ENCODE measurements at regions not wholly inside any gene's neighbourhood (a gene's known extent, or its start where the extent isn't known, plus 50 kb on each side); places are given as distances from the start of the nearest gene placed in this dataset.
"Not testable (repeated sequence)": the region's sequence is repeated elsewhere in the genome, so short reads cannot be mapped to it uniquely, and the experiment has no call there.

DNA sequence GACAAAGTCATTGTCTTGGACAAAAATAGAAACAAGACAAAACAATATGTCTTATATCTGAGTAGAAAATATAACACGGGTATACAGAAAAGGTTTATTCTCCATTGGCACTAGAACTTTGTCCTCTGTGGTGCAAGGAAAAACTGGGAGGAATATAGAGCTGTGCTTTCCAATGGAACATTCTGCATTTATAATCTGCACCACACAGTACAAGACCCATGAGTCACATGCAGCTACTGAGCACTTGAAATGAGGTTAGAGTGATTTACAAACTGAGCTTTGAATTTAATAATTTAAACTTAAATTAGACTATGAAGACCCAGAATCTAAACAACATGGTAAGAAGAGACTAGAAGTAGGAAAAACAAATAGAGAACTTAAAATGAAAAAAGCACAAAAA lies 86.1 kb downstream of the RAP2A start:
- no peak for DNase-seq (ENCODE audit: low read depth in 3 of 3)

DNA sequence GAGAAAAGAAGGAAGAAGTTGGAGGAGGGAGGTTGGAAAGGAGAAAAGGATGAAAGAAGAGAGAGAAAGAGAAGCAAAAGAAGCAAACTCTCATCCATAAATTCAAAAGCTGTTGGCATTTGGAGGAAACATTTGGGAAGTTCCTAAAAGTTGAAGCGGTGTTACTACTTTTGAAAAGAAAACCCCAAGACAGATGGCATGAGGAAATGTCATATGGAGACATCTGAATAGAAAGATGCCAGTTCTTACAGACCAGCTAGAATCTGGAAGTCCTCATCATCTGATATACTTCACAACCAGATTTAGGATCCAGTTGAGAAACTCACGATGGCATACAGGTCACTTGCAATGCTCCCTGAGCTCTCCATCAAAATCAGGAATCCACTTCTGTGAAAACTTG lies 86.9 kb downstream of the RAP2A start:
- DNase-seq (ENCODE audit: low read depth in 3 of 3): no peak

DNA sequence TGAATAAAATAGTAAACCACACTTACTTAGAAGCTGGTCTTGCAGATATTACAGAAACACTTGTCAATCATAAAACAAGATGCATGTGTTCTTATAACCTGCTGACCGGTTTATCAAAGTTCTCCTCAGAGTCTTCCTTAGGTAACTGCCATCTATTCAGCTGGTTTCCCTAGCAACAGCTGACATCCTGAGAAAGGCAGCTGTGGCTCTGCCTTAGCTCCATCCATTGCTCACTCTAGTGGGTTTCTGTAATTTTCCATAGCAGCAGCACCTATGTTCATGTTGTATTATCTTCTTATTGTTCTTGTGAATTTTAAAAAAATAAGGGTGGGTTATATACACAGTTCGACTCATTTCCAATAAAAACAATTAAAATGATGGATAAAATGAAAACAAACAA lies 87.8 kb downstream of the RAP2A start:
- no peak for DNase-seq (ENCODE audit: low read depth in 3 of 3)

DNA sequence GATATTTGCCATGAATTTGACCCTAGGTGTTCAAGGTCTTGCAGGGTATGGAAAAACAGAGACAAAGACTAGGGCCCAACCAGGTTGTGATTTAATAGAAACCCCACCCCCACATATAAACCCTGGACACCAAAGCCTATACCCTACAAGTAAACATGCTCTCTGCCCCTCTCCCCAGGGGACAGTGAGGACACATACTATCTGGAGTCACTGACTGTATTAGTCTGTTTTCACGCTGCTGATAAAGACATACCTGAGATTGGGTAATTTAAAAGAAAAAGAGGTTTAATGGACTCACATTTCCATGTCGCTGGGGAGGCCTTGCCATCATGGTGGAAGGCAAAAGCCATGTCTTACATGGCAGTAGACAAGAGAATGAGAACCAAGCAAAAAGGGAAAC lies 88.3 kb downstream of the RAP2A start:
- no peak for DNase-seq (ENCODE audit: low read depth in 3 of 3)

DNA sequence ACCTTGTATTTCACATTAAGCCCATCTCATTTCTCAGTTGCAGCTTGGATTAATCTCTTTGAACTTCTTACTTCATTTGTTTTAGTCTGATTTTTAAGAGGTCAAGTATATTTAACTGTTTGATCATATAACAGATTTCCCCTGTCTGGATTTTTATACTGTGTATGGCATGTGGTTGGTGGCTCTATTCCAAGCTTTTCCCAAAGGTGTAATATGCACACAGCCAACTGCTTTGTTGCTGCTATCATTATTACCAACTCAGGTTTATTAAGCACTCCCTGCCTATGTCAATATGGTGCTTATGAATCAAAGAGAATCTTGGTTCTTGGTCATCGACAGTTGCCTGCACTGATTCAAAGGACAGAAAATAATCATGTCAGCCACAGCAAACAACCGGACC lies 92.6 kb downstream of the RAP2A start:
- DNase-seq (ENCODE audit: low read depth in 3 of 3): no peak

DNA sequence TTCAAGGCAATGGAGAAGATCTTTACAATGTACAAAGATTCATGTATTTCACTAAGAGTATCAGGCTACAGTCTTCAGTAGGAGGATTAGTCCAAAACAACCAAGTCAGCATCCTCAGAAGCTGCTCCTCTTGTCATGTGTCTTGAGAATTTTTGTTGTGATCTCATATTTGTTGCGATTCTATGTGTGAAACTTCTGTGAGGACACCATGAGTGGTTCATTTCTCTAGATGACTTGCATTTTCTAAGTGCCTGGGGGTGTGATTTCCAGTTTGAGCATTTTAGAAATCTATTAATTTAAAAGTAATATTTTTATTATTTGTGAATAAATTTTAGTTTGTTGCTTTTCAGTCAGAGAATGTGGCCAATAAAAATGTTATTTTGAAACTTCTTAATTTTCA lies 94.5 kb downstream of the RAP2A start:
- DNase-seq (ENCODE audit: low read depth in 3 of 3): no peak

DNA sequence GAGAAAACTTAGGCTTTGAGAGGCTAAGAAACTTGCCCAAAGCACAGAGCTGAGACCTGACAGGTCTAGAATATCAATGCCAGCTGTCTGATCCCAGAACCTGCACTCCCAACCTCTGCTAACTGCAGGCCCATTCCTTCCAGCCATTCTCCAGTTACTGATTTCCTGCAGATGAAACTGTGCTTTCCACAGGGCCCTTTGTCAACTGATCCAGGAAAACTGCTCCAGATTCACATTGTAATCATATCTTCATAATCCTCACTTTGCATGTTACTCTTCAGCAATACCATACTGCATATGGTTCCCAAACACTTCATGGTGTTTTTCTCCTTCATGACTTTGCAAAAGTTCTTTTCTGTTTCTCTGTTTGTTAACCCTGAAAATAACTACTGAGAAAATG lies 100.6 kb downstream of the RAP2A start:
- DNase-seq (ENCODE audit: low read depth in 3 of 3): no peak

DNA sequence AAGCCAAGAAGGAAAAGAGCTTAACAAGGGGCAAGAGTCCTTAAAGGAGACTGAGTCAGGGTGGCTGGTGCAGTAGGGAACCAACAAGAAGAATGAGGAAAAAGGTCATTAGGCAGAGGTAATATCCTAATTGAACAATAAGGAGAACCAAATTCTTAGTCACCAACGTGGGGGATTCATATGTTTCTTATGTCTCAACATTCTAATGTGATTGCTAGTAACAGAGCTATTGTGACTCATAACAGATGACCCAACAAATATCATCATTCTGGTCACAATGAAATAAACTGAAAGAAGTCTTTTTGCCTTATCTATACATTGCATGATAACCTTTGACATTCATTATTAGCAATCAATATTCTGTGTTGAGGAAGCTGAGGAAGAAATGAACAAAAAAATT lies 101.6 kb downstream of the RAP2A start:
- no peak for DNase-seq (ENCODE audit: low read depth in 3 of 3)

DNA sequence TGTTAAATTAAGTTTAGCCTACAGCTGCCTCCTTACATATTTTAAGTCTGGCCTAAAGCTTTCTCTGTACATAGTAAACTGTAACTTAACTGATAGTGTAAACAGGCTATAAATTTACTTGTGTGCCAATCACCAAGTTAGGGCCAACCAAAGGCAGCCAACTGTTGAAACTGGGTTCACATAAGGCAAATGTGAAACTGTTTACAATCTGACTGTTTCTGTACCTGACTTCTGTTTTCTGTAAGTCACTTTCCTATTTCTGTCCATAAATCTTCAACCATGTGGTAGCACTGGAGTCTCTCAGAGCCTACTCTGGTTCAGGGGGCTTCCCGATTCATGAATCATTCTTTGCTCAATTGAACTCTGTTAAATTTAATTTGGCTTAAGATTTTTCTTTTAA lies 103.1 kb downstream of the RAP2A start:
- DNase-seq (ENCODE audit: low read depth in 3 of 3): no peak

DNA sequence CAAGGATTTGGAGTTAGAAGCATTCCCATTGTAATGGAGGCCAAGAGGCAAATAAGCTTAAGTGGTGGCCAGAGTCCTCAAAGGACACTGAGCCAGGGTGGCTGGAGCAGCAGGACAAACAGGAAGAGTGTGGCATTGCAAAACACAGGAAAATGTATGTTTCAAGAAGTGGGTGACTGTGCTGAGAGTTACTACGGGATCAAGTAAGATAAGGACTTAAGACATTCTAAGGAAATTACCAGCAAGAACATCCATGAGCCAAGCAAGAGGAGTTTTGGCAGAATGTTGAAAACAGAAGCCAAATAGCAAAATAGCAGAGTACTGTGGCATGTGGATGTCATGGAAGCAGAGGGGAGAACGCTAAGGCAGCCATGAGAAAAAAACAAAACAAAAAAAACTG lies 104.2 kb downstream of the RAP2A start:
- DNase-seq (ENCODE audit: low read depth in 3 of 3): no peak

DNA sequence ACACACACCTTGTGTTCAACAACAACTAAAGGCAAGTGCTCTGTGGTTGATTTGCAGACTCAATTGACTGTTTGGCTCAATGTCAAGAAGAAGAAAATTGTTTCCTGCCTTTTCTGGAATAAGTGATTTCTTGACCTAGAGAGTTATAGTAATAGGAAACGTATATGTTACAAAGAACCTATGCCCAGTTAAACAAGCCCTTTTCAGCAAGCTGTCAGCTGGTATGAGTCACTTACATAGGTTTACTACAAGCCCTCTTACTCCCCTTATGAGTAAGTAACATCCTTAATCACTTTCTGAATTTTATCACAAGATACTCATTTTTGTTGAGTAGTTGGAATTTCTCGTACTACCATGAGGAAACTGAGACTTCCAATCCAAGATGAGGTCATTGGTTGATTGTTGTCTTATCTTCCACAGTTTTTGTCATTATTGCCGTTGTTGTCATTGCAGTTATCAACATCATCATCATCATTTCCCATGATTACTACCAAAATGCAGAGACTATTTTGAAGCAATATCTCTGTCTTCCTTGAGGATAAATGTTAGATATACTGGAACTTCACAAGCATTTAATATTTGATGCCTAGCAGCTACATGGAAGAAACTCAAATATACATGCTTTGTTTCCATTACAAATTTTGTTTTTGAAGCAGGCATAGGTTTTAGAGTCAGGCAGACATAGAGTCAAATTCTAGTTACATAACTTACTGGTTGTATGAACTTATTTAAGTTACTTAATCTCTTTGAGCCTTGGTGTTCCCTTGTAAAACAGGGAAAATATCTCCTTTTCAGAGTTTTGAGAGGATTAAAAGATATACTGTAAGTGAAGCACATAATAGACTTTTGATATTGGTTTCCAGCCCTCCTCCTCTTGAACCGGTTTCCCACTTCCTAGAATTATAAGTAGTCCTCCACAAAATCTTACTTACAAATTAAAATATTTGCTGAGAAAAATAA lies 106.0 kb downstream of the RAP2A start:
- no peak for DNase-seq (ENCODE audit: low read depth in 3 of 3)

DNA sequence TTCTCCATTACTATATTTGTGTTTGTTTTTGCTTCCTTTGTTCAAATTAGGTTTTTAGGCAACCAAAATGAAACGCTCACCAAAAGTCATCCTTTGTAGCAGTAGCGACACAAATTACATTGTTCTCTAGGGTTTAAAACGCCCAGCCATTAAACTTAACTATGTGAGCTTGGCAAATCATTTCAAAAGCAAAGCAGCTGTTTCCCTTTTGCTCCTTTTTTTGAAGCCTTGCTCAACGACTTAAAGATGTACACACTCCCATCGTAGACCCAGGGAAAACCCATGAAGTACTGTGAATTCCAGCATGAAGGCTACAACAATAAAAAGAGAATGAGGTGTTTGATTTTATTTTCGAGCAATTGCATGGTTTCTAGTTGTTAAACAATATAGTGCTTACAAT lies 106.7 kb downstream of the RAP2A start:
- no peak for DNase-seq (ENCODE audit: low read depth in 3 of 3)

DNA sequence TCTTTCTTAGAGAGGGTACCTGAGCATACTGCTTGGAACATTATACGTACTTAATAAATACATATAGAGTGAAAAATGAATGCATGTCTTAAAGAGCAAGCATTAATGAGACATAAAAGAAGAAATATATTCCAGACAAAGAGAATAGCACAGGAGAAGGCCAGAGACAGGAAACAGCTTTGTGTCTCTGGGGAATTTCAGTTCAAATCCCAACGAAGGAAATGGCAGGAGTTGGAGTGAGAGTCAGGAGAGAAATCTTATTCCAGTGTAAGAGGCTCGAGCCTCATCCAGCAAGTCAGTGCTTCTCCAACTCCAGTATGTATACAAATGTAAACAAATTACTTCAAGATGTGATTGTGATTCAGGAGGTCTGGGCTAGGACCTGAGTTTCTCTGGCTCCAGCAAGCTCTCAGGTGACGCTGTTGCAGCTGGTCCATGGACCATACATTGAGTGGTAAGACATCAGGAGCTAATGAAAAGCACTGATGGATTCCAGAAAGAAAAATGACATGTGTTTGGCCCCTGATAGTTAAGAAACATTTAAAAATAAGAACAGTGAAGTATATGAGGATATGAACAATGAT lies 108.2 kb downstream of the RAP2A start:
- no peak for DNase-seq (ENCODE audit: low read depth in 3 of 3)

DNA sequence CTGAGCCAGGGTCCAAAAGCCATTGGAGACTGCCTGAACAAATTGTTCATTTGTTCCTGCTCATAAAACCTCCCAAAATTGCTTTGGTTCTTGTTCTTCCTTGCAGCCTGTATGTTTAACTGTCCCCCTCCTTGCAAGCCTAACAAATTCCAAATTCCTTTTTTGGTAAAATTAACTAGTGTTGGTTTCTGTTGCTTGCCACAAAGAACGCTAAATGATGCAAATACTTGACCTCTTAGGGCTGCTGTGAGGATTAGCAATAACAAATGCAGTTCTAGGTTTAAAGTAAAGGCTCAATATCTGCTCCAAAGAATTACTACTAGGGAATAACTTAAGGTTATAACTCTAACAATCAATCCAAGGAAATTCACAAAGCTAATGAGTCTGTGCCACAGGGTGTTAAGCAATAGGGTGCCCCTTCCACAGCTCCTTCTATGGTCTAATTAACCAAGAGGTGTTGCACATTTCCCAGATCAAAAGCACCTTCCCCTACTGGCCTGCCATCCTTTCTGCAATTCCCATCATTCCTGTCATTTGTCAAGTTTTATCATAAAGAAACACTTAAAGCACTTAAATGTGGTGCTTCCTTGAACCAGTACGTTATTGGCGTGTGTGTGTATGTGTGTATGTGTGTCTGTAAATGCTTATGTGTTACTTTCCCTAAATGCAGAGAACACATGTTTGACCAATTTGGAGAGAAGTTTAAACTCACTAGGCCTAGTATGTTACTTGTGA lies 110.2 kb downstream of the RAP2A start:
- DNase-seq (ENCODE audit: low read depth in 3 of 3): no peak

DNA sequence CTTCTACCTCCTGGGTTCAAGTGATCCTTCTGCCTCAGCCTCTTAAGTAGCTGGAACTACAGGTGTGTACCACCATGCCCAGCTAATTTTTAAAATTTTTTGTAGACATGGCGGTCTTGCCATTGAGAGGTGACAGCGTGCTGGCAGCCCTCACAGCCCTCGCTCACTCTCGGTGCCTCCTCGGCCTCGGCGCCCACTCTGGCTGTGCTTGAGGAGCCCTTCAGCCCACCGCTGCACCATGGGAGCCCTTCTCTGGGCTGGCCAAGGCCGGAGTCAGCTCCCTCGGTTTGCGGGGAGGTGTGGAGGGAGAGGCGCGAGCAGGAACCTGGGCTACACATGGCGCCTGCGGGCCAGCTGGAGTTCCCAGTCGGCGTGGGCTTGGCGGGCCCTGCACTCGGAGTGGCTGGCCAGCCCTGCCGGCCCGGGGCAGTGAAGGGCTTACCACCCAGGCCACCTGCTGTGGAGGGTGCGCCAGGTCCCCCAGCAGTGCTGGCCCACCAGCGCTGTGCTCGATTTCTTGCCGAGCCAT lies 111.1 kb downstream of the RAP2A start:
- DNase-seq (ENCODE audit: low read depth in 3 of 3): not testable (repeated sequence)

DNA sequence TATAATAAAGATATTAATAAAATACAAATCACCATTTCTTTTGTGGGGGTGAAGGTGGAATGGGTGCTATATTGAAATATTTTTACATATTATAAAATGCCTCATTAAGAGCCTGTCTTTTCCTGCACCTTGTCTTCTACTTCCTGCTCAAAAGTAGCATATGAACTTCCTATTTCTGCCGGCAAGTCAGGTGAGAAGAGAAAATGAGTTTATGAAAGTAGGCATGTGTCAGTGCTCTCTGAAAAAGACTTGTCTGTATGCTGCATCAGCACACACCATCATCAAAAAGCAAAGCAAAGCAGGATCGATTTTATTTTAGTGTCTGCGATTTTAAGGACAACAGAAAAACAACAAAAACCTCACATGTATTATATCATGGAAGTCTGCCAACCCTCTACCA lies 114.2 kb downstream of the RAP2A start:
- DNase-seq (ENCODE audit: low read depth in 3 of 3): no peak

DNA sequence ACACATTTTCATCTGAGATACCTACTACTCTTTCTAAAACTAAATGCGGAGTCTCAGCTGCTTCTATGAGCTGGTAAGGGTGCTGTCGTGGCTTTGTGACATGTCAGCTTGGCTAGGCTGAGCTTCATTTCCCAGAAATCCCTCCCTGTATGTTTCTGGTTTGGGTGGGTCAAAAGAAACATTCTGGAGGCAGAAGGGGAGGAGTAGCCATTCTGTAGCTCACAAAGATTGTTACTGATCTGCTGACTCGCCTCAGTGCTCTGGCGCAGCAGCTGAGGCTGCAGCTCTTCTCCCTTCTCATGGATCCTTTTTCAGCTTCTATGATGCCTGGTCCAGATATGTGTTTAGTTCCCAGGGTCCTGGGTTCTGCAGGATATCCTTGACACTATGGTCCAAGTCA lies 114.7 kb downstream of the RAP2A start:
- no peak for DNase-seq (ENCODE audit: low read depth in 3 of 3)

DNA sequence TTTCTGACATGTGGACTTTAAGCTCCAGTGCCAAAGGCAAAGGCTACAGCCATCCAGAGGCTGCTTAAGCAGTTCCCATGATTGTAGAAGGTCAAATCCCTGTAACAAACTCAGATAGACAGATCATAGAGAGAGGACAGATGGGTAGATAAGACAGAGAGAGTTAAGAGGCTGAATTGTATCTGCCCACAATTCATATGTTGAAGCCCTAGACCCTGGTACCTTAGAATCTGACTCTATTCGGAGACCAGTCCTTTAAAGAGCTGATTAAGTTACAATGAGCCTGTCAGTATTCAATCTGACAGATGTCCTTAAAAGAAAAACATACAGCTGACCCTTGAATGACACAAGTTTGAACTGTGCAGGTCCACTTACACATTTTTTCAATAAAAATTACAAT lies 115.2 kb downstream of the RAP2A start:
- DNase-seq (ENCODE audit: low read depth in 3 of 3): no peak

DNA sequence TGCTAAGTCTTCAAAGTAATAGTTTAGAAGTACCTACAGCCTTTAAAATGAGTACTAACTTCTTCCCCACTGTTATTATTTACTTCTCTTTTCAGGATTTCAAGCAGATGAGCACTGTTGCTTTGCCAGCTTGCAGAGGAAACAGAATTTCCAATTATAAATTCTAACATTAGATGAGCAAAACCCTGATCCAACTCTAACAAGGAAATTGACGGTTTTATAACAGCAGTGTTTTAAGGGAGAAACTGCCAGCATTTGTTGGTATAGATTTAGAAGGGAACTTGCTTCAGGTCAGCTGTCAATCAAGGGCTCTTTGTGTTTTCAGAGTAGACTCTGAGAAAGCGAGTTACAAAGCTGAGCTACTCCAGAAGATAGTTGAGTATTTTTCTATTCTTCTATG lies 120.5 kb downstream of the RAP2A start:
- DNase-seq (ENCODE audit: low read depth in 3 of 3): no peak

DNA sequence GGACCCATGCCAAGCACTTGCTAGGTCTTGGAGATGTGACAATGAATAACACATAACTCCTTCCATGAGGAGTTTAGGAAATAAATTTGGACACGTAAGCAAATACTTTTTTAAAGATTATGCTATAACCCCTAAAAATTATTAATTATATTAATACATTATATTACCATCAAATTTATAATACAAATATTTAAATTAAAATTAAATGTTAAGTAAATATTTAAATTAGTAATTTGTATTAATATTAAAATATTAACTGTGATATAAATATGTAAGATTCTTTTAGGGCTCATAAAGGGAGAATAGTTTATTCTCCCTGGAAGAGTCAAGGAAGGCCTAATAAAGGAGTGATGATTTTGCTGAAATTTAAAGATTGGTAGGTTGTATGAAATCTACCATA lies 121.1 kb downstream of the RAP2A start:
- no peak for DNase-seq (ENCODE audit: low read depth in 3 of 3)

DNA sequence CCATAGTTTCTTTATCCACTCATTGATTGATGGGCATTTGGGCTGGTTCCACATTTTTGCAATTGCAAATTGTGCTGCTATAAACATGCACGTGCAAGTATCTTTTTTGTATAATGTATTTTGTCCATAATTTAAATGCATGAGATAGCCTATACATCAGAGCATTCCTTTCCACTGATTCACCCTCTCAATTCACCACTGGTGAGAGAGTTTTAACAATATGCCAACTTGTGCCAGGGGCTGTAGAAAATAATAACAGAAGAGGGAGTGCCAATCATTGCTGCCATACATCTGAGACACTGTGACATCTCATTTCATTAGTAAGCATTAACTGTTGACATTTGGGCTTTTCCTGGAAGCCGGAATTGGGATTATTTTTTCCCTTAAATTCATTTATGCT lies 125.1 kb downstream of the RAP2A start:
- no peak for DNase-seq (ENCODE audit: low read depth in 3 of 3)

DNA sequence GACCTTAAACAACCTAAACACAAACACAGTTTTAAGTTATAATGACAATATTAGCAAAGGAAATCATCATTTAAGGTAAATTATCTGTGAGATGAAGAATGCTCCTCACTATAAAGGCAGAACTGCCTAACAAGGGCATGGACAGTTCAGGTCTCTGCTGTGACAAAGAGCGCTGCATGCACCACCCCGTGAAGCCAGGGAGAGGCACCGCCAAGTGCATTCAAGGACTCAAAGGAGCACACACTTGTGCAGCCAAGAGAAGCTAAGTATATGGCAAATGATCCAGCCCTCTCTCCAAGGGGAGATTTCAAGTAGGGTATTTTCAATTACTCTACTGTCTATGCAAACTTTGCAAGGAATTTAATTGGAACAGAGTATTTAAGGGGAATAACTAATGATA lies 126.0 kb downstream of the RAP2A start:
- no peak for DNase-seq (ENCODE audit: low read depth in 3 of 3)

DNA sequence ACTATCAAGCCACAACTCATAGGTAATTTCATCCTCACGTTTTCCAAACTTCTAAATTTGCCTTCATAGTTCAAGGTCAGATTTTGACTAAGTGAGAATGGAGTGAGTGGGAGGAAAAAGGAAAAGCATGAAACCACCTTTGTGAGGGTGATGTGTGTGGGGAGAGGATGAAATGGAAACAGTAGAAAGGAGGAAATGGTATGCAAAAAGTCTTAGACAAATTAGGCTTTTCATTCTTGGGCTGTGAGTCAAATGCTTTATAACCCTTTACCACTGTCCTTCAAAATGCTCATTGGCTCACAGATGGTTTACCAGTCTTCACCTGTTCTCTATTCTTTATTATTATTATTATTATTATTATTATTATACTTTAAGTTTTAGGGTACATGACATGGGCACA lies 127.2 kb downstream of the RAP2A start:
- DNase-seq (ENCODE audit: low read depth in 3 of 3): no peak
